LHCN-M2 (cell line): ENCODE measurements at regions not wholly inside any gene's neighbourhood (a gene's known extent, or its start where the extent isn't known, plus 50 kb on each side); places are given as distances from the start of the nearest gene placed in this dataset.
"Not testable (repeated sequence)": the region's sequence is repeated elsewhere in the genome, so short reads cannot be mapped to it uniquely, and the experiment has no call there.

ENCODE experiments used
- DNase-seq: peaks from one replicate; pipeline ENCODE4 v3.0.0-alpha.2; 2012; ENCODE audit warnings: low read depth

DNA sequence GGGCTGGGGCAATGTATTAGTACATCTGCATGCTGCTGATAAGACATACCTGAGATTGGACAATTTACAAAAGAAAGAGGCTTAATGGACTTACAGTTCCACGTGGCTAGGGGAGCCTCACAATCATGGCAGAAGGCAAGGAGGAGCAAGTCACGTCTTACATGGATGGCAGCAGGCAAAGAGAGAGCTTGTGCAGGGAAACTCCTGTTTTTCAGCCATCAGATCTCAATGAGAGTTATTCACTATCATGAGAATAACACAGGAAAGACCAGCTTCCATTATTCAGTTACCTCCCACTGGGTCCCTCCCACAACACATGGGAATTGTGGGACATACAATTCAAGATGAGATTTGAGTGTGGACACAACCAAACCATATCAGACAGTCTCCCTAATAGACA is 504.2 kb upstream of the FANCL start:
- not testable (repeated sequence) for DNase-seq

DNA sequence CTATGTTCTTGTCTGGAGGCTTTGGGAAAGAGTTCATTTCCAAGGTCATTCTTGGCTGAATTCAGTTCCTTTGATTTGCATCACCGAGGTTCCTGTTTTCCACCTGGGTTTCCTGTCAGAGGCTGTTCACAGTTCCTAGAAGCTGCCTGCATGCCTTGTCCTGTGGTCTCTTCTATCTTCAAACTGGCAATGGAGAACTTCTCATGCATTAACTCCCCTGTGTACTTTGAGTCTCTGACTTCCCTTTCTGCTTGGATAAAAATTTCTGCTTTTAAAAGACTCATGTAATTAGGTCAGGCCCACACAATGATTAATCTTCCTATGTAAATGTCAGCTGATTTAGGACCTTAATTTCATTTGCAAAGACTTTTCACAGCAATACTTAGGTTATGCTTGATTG is 499.3 kb upstream of the FANCL start:
- DNase-seq = no peak

DNA sequence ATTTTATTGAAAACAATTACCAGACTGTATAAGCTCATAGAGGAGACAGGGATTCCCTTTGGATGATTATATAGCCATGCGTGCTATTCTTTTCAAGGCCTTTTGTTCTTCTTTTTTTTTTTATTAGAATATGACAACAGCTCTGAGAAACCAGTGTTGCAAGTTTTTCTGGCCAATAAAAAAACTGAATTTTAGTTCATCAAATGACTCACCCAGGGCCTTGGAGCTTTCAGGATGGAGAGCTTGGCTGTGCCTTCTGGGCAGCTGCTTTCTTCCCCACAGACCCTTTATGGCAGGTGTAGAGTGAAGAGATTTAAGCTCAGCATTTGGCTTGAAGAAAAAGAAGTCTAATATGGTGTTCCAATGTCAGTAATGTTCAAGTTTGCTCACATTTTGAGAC is 497.9 kb upstream of the FANCL start:
- no peak for DNase-seq

DNA sequence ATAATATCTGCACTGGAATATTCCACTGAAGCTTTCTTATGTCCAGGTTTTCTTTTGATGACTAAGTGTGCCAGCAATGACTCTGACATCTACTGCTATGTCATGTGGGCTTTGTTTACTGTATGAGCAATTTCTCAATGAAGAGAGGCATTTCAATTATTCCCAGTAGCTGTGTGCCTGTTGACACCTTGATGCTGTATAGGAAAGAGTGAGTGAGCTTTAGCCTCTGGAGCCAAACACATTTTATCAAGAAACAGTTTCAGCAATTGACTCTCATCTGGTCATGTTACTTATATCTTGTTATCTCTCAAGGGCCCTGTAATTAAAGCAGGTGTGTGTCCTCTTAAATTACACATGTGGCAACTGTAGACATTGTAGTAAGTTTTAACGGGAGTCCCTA is 493.2 kb upstream of the FANCL start:
- peak; percentile 20 for DNase-seq

DNA sequence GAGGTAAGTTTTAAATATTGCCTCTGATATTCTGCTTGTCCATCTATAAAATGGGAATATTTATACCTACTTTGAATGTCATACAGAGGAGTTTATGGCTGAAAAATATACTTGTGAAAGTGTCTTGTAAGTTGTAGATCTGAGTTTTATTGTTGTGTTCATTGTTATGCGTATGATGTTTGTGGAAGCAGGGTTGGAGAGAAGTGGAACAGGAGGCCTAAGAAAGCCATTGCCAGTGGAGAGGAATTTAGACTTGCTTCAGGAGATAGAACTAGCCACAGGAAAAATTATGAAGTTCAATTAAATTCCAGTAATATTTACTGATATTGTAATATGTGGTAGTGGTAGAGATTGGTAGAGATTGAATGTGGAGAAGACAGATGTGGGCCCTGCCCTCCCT is 491.9 kb upstream of the FANCL start:
- no peak for DNase-seq

DNA sequence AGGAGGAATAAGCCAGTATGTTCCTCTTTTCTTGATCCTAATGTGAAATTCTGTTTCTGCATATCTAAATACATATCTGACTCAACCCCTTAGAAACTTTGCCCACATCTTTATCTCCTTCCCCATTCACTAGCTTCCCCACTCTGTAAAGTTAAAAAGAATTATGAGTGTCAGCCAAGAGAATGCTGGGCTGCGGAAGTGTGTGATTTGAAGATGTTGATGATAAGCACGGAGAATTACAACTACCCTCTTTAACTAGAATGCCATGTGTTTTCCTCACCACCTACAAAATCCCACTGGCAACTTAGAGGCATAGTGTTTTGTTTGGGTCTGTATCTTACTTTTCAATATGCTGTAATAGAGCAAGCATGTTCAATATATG is 490.4 kb upstream of the FANCL start:
- no peak for DNase-seq

DNA sequence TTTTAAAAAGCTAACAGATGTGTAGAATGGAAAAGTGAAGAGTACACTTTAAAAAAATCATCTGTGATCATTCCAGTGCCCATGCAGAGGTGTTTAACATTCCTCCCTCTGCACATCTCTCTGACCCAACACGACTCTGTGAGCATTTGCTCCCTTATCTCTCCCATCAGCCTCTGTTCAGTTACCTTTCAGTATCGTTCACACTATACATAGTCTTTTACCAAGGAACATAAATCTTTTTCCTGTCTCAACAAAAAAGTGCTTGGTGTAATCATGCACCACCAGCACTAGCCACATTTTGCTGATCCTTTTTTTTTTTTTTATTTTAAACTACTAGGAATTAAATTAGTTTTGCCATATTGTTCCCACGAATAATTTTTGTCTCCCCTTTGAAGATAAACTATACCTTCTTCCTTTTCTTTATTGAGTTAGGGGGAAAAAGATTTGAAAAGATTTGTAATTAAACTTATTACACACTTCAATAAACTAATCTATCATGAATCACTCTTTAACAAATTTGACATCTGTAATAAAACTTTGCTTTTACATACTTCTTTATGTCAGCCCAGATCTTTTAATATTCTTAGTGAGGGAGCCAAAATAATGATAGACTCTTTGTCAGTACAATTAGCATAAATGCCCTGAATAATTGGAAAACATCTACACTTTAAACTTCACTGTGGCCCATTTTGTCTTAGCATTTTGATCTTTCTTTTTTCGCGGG is 489.8 kb upstream of the FANCL start:
- DNase-seq = no peak

DNA sequence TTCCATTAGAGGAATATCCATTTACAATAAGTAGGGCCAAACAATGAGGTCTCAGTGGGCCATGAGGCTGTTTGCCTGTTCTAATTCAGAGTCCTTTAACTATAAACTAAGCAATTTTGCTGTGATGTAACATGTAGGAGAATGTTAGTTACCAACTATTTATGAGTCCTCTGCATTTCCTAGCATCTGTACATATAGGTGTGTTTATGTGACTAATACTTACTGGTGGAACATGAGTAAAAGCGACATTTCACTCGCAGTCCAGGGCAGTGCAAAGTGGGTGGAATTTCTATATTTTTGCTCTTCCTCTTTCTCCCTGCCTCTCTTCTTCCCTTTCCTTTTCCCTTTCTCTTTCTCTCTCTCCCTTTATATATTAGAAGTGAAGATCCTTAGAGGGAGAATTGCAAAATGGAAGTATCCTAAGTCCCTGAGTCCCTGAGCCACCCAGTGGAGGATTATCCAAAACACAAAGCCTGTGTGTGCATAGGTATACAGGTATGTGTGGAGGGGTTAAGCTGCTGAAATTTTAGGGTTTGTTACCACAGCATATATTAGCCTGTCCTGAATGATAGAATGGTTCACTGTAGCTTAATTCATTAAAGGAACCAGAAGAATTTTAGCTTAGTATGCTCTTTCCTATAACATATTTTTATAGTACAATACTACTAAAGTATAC is 487.0 kb upstream of the FANCL start:
- DNase-seq = no peak

DNA sequence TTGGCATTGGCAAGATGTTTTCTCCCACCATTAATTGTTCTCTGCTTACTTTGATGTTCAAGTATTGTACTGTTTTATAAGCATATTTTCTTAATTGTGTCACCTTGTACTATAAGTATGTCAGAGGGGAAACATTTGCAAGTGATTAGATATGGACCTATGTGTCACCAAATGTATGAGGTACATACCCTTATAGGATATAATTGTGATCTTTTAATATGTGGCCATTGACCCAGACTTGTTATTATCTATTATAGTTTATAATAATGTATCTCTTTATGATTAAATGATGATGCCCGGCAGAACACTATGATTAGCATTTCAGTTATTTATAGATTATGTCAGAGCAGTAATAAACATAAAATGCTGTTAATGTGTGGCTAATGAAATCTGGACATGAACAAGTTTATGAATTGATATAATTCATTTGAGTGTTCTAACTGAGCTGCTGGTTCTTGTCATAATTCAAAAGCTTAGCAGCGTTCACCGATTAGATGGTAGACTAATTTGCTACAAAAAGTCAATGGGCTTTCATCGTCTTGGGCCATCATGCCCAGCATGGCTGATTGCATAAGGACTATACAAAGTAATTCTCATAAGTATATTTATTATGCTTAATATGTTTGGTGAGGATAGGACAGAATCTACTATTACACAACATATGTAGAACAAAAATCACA is 480.9 kb upstream of the FANCL start:
- DNase-seq = no peak

DNA sequence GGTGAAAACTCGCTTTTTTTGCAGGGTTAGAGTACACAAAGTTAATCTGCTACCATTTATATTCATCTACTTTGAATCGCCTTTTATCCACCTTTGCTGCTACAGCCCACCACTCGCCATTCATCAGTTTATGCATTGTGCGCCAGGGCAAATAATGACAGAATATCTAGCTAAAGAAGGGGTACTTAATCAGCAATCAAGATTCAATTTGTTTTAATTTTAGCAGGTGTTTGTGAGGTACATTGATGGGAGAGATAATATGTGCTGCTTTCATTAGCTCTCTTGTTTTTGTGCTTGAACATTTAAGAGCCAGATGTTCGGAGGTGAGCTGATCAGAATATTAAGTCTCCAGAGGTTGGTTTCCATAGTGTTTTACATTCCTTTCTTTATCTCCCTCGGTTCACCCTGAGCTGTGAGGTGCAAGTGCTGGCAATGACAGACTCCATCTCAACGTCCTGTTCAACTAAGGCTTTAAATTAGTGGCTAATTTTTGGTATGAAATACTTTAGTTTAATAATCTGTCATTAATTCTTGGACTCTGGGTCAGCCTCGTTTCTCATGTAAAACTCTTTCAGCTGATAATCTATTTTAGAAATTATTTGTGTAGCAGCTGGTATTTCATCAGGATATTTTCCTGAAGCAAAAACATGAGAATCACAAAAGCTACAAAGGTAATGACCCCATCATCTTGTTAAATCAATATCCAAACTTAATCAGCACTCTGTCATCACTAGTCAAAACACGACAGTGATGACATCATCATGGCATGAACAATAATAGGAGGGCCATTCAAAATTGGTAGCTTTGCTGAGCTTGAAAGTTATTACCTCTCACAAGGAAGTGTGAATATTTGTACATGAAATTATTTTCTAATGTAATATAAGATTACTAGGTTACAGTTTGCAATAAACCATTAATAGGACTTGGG is 479.9 kb upstream of the FANCL start:
- no peak for DNase-seq

DNA sequence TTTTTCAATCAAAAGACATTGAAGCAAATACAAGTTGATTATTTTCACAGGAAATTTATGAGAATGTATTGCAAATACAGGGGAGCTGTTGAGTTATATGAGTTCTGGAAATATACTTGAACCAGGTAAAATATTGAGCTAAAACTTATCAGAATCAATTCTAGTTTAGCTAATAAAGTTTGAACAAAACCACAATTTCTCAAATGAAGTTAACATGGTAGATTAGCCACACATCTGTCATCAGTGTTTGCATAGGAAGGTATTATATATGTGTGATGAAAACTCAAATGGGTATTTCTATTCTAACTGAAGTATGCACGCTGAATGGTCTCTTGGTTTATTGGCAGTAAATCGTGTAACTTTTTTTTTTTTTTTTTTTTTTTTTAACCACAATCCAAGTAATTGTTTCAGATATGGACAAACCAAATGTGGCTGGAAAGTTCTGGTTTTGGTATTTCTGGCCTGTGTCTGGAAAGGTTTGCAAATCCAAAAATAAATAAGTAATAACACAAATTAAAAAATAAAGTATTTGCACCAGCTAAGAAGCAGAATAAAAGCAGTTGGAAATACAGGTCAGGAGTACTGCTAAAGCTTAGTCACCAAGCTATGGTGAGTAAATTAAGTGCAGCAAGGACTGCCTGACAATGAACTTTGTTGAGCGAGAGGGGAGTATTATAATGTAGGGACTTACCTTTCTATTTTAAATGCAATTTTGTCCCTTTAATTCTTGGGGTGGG is 479.1 kb upstream of the FANCL start:
- DNase-seq = no peak

DNA sequence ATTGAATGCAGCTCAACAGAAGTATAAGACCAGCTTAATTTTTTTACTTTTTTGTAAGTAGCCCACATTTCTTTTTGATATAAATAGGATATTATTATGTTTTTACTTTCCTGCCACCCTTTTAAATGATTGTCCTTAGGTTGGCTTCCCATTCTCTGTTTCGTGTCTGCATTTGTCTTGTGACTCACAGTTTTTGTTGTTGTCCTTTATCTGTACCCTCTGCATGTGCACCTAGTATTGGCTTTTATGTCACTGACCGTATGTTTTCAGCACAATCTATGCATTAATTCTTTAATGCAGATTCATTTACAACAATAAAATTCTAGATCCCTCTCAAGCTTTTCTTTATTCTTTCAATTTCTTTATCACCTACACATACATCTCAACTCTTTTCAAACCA is 474.2 kb upstream of the FANCL start:
- no peak for DNase-seq

DNA sequence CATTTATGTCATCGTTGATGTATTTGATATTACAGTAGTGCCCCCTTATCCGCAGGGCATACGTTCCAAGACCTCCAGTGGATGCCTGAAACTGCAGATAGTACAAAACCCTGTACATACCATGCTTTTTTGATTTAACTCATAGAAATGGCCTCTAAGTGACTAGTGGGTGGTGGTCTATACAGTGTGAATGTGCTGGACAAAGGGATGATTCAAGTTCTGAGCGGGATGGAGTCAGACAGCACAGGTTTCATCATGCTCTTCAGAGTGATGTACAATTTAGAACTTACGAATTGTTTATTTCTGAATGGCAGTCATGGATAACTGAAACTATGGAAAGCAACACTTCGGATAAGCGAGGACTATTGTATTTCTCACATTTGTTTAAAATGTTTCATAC is 473.1 kb upstream of the FANCL start:
- no peak for DNase-seq

DNA sequence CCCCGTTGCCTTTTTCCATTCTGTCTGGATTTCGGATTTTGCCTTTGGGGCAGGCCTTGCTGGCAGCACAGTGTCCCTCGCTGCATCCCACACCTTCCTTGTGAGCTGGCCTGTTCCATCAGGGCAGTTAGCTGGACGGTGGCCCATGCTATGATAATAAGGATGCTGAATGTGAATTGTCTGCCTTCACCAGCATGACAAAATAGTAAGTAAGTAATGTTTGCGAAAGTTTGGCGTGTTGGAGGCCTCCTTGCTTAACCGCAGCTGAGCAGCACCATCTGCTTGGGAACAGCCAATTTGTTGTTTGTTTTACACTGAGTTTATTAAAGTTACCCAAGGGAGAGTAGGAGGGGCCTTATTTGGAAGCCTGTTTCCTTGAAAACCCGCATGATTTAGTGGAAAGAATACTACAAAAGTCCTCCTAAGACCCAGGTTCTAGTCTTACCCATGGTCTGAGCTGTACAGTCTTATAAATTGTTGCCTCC is 469.7 kb upstream of the FANCL start:
- DNase-seq = peak; percentile 22

DNA sequence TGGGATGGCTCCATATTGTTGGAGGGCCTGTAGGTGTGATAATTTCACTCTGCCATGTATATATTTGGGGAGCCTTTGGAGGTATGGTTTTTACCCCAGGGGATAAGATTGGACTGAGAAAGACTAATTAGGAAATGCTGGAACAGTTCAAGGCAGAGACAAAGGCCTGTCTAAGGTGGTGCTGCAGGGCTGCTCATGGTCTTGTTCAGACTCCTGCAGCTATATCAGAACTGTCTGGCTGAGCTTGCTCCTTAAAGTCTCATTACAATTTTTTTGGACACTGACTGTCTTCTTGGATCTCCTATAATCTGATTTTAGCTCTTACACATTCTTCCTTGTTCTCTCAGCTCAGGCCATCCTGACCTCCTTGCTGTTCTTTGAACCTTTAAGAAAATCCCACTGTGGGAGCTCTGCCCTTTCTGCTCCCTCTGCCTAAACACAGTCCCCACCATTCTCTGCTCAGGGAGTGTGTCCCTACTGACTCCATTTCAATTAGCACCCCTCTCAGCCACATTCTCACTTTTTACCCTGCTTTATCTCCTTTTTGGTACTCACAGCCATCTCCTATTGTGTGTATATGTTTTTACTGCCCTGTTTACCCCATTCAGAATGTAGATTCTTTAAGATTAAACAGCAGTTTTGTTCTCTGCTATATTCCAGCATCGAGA is 468.7 kb upstream of the FANCL start:
- DNase-seq = no peak

DNA sequence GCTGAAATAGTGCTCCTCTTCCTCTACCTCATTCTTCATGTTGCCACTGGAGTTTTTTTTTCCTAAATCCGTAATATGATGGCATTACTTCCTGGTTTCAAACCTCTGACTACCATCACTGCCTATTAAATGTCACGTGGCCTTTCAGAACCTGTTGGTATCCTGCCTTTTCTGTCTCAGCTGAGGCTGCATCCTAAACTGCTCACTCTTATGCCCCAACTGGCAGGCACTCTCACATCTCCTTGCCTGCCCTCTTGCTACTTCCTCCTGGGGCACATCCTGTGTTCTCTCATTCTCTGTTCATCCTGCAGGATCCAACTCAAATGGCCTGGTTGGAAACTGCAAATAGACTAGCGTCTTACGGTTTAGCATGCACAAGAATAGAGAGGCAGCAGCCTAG is 468.1 kb upstream of the FANCL start:
- DNase-seq = no peak

DNA sequence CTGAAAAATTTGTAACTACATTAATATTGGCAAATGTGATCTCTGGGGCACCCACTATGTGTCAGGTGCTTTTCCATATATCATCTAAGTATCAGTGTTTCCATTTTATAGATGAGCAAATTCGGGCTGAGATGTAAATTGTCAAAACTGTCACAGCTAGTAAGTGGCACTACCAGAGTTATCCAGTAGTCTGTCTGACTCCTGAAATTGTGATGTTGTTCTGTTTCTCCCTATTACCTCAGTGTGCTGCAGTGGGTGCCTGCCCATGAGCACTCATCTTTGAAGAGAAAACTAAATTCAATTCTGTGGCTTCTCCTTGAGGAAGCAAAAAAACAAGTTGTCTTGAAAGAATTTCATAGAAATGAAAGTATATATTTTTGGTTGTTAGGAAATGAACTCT is 467.4 kb upstream of the FANCL start:
- no peak for DNase-seq

DNA sequence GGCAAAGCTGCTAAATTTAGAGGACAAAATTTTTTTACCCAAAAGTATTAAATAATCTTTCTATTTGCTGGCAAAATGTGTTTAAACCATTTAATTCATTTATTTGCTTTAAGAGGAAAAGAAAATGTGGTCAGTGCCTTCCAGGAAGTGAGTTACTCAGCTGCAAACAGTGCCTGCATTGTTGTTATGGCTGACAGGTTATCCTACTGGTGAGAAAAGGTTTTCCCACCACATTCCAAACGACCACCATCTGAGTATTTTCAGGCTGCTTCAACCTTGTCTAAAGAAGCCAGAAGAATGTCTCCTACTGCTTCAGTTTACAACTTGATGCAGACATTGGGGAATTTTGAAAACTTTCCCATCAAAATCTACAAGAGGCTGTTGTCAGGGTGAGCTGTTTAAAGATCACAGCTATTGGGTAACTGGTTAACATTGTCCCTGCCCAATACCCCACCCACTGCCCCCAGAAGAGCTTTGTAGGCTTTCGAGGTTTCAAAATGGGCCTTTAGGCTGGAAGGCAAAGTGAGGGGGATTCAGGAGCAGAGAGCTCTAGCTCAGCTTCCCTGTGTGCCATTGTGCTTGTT is 461.3 kb upstream of the FANCL start:
- DNase-seq = peak; percentile 5

DNA sequence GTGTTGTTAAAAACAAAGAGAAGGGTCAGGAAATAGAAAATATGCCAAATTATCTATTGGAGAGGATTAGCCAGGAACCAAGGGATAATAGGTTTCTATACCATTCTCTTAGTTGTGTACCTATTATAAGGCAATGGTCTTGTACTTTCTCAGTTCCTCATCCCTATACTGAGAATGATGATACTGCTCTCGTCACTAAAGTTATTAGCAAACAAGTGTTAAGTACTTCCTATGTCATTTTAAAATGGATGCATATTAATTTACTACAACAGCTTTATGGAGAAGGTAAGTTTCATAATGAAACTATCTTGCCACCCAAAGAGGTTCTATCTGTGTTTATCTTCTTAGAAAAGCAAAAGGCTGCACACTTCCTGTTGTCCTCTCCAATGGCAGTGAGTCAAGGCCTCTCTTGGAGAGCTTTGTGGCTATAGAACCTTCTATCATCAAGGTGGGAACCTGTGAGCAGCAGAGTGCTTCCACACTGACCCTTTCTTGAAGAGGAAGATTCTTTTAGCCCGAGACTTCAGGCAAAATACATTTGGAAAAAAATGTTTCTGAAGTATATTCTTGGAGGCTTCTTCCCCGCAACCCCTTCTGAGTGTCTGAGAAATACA is 460.7 kb upstream of the FANCL start:
- no peak for DNase-seq

DNA sequence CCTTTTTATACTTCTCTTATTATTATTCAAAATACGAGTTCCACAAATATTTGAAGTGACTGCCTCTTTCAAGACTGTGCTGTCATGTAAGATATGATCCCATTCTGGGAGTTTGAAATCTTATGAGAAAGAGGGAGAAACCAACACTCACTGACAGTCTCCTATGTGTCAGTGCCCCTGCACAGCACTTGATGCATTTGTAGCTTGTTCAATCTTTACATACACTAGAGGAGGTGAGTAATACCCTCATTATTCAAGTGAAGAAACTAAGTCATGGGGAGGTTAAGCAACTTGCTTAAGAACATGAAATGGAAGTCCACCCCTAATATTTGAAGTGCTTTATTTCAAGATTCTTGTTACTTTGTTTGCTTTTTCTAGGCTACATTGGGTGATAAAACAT is 459.5 kb upstream of the FANCL start:
- DNase-seq = no peak
